ENCODE measurements at regions not wholly inside any gene's neighbourhood (a gene's known extent, or its start where the extent isn't known, plus 50 kb on each side); places are given as distances from the start of the nearest gene placed in this dataset.

DNA sequence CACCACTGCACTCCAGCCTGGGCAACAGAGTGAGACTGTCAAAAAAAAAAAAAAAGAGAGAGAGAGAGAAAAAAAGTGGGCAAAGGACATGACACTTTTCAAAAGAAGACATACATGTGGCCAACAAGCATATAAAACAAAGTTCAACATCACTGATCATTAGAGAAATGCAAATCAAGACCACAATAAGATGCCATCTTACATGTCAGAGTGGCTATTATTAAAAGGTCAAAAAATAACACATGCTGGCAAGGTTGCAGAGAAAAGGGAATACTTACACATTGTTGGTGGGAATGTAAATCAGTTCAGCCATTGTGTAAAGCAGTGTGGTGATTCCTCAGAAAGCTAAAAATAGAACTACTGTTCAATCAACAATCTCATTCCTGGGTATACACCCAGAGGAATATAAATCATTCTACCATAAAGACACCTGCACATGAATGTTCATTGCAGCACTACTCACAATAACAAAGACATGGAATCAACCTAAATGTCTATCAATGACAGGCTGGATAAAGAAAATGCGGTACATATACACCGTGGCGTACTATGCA lies 94.9 kb upstream of the TRIM2 start:
- Histone ChIP-seq H3K9me3 (no peaks in the 10 kb centered on the region), H3K4me1 (ENCODE audit: low read depth) (no peaks in the 10 kb centered on the region), H3K4me3 (no peak overlapping the region), H3K36me3 (ENCODE audit: low read depth) (no peaks in the 10 kb centered on the region)
- DNase-seq (no peak), ATAC-seq (no peak)
- intact Hi-C loops (cut with DNase I, micrococcal nuclease) = no loop called here
- TF ChIP-seq, protein P1, sequence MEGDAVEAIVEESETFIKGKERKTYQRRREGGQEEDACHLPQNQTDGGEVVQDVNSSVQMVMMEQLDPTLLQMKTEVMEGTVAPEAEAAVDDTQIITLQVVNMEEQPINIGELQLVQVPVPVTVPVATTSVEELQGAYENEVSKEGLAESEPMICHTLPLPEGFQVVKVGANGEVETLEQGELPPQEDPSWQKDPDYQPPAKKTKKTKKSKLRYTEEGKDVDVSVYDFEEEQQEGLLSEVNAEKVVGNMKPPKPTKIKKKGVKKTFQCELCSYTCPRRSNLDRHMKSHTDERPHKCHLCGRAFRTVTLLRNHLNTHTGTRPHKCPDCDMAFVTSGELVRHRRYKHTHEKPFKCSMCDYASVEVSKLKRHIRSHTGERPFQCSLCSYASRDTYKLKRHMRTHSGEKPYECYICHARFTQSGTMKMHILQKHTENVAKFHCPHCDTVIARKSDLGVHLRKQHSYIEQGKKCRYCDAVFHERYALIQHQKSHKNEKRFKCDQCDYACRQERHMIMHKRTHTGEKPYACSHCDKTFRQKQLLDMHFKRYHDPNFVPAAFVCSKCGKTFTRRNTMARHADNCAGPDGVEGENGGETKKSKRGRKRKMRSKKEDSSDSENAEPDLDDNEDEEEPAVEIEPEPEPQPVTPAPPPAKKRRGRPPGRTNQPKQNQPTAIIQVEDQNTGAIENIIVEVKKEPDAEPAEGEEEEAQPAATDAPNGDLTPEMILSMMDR (IDR thresholded peaks at IDR 0.05) = no peak

DNA sequence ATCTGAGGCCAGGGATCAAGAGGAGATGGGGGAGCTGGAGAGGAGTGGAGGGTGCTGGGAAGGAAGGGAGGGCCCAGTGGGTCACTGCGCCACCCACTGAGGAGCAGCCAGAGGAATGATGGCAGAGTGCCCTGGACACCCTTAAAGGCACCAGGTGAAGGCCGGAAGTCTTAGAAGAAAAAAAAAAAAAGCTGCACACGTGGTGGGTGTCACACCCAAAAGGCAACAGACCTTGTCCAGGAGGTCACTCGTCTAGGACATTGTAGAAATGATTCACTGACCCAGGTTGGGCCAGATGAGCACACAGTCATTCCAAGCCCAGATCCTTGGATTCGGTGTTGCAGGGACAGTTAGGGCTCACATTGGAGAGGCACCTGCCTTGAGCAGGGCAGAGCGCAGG lies 93.5 kb upstream of the TRIM2 start:
- no peak overlapping the region for H3K4me3 ChIP-seq
- ATAC-seq (peak; percentile 67), DNase-seq (no peak)
- intact Hi-C loops (cut with DNase I, micrococcal nuclease) = no loop called here
- H3K4me1 ChIP-seq (ENCODE audit: low read depth) = no peaks in the 10 kb centered on the region
- TF ChIP-seq, protein P1 (IDR thresholded peaks at IDR 0.05) = no peak
- no peaks in the 10 kb centered on the region for H3K9me3 ChIP-seq
- H3K36me3 ChIP-seq (ENCODE audit: low read depth) = no peaks in the 10 kb centered on the region

DNA sequence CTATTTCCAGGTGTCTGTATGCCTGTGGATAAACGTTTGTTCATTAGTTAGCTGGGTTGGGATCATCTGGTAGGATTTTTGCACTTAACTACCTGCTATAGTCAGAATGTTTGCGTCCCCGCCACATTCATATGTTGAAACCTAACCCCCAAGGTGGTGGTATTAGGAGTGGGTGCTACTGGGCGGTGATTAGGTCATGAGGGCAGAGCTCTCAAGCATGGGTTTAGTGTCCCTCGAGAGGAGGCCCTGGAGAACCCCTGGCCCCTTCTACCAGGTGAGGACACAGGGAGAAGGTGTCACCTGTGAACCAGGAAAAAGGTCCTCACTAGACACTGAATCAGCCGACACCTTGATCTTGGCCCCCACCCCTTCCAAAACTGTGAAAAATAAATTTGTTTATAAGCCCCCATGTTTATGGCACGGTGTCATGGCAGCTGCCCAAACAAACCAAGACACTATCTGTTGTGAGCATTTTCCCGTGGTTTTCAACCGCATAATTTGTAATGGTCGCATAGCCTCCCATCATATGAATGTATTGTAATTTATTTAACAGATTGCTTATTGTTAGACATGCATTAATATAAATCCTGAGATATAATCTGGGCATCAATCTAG lies 92.7 kb upstream of the TRIM2 start:
- no peaks in the 10 kb centered on the region for H3K36me3 ChIP-seq (ENCODE audit: low read depth)
- TF ChIP-seq, protein P1 (IDR thresholded peaks at IDR 0.05) = no peak
- intact Hi-C loops (cut with DNase I, micrococcal nuclease) = no loop called here
- DNase-seq (no peak), ATAC-seq (no peak)
- H3K4me1 ChIP-seq (ENCODE audit: low read depth) = no peaks in the 10 kb centered on the region
- H3K9me3 ChIP-seq = no peaks in the 10 kb centered on the region
- H3K4me3 ChIP-seq = no peak overlapping the region

- H3K4me3 ChIP-seq = no peak overlapping the region
- no peaks in the 10 kb centered on the region for H3K9me3 ChIP-seq
- TF ChIP-seq, protein P1 (IDR thresholded peaks at IDR 0.05) = no peak
- no peak for DNase-seq
- intact Hi-C loops (cut with DNase I, micrococcal nuclease) = no loop called here
- H3K36me3 ChIP-seq (ENCODE audit: low read depth) = no peaks in the 10 kb centered on the region
- no peaks in the 10 kb centered on the region for H3K4me1 ChIP-seq (ENCODE audit: low read depth)
- no peak for ATAC-seq
Observed at GRCh38 chr4:153112041-153112441, 92.2 kb upstream of the TRIM2 start.

GRCh38 chr4:153113061-153113837 lies 91.0 kb upstream of the TRIM2 start:
- DNase-seq (no peak), ATAC-seq (no peak)
- Histone ChIP-seq H3K4me3 (no peak overlapping the region), H3K9me3 (no peaks in the 10 kb centered on the region), H3K4me1 (ENCODE audit: low read depth) (no peaks in the 10 kb centered on the region), H3K36me3 (ENCODE audit: low read depth) (no peaks in the 10 kb centered on the region)
- TF ChIP-seq, protein P1 (IDR thresholded peaks at IDR 0.05) = no peak
- intact Hi-C loops (cut with DNase I, micrococcal nuclease) = no loop called here
